ENCODE measurements at regions not wholly inside any gene's neighbourhood (a gene's known extent, or its start where the extent isn't known, plus 50 kb on each side); places are given as distances from the start of the nearest gene placed in this dataset.

DNA sequence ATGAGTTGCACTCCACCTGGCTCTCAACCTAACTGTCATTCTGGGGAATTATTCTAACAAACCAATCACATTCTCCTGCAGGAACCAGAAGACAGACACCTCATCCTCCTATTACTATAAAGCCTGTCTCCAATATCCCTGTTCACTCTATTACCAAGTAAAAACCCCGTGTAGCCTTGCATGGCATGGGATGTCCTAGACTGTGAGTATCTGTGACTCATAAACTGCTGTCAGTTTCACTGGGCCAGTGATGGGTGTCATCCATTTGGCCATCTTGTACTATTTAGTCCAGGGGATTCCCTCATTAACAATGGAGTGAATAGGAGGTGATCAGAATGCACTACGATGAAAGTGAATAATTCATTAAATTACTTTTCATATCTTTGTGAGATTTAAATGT is 608.7 kb downstream of the DNAJB9 start:
- no peak for DNase-seq

DNA sequence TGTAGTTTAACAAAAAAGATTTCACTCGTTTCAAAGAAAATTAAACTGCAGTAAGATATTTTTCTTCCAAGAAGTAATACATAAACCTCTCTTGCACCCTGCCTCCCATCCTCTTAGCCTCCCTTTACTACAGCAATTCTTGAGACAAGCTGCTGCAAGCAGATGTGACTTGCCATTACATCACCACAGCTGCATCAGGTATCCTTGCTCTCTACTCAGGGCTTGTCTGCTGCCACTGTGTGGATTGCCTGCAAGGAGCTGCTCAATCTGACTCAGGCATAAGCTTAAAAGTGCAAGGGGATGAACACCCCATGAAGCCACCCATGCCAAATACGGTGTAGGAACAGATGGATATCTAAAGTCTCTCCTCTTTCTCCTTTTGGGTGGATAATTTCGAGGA is 609.9 kb downstream of the DNAJB9 start:
- DNase-seq = no peak

GRCh38 chr7:109190766-109191398 is 621.2 kb downstream of the DNAJB9 start:
- no peak for DNase-seq

GRCh38 chr7:109206196-109206595 is 636.5 kb downstream of the DNAJB9 start:
- DNase-seq = no peak

GRCh38 chr7:109213081-109213480 is 643.4 kb downstream of the DNAJB9 start:
- DNase-seq = no peak

- no peak for DNase-seq
These were observed 645.7 kb downstream of the DNAJB9 start for GRCh38 chr7:109215341-109215740.

DNA sequence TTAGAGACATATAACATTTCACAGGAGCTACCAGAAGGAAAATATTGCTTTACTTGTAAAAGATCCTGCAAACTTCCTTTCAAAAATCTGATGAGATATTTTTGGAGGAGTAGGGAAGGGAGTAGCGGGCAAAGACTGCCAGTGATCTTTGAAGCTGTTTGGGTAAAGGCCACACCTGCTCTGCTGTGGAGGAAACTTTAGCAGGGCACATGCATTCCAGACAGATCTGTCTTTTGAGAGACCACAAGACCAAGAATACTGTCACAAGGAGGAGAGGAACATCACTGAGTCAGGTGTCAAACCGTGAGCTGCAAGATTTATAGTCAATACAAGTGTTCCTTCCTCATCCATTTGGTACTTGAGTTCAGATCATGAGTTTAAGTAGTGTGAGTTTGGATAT is 654.4 kb downstream of the DNAJB9 start:
- DNase-seq = no peak

DNA sequence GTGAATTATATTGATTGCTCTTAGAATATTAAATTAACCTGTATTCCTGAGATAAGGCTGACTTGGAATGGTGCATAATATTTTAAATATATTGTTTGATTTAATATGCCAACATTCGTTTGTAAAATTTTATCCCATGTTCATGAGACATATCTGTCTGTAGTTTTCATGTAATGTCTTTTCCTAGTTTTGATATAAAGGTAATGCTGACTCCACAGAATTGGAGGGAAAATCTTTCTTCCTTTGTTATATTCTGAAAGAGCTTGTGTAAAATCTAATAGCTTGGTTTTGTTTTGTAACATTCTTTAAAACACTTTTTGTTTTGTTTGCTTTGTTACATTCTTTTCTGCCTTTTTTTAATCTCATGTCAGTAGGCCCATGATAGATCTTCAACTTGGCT is 657.0 kb downstream of the DNAJB9 start:
- DNase-seq = no peak

- DNase-seq = no peak
These were observed 665.6 kb downstream of the DNAJB9 start for GRCh38 chr7:109235316-109235715.

DNA sequence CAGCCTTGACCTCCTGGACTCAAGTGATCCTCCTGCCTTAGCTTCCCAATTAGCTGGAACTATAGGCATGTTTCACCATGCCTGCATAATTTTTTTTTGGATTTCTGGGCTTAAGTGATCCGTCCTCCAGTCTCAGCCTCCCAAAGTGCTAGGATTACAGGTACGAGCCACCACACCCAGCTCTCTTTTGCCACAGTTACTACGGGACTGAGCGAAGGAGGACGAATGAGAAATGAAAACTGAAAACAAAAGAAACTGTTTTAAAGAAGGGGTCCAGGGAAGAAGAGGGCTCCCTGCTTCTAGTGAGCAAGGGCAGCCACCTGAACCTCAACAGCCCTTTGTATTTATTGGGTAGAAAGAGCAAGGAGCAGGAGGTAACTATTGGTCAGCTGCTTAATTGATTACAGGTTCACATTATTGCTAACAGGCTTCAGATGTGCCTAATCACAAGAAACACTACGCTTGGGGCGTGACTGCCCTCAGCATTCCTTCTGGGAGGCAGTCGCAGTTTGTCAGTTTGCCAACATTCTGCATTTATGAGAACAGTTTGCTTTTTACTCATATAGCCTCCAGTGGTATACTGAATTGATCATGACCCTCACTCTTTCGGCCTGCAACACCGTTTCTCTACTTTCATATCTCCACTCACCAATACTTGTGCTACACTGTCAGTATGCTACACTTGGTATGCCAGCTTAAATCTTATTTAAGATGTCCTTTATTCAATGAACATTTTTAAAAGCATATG is 676.8 kb downstream of the DNAJB9 start:
- DNase-seq = no peak

- DNase-seq = no peak
These were observed 687.3 kb downstream of the DNAJB9 start for GRCh38 chr7:109256762-109257560.

DNA sequence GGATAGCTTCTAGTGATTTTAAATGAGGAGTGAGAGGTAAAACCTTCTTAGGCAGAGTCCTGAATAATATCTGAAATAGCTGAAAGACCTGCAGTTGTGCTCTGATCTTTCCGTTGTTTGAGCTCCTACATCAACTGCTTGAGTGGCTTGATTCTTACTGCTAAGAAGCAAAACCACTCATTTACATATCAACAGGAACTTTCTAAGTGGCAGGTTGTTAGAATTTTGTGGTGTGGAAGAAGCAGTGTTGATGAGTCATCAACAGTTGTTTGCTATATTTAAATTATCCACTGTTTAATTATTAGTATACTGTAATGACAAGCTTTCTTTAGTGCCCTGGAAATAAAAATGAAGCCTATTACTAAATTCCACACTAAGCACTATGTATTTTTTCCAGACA is 689.5 kb downstream of the DNAJB9 start:
- DNase-seq = no peak

GRCh38 chr7:109261781-109262180 is 692.1 kb downstream of the DNAJB9 start:
- DNase-seq = no peak

GRCh38 chr7:109266610-109267009 is 696.9 kb downstream of the DNAJB9 start:
- DNase-seq = no peak

DNA sequence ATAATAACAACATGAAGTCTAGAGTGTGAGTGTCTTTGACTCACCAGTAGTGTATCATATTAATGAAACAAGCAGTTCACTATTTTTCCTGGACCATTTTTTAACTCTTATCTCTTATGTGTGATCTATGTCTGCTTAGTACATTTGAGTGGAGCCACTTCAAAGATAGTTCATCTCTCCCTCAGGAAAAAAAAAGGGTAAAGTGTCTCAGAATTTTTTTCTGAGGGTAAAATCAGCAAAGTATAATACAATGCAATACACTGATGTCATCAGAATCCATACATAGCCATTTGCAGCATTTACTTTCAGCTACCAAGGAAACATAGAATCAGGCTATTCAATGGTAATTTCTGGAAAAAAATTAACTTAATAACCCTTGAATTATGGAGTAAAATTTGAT is 706.7 kb downstream of the DNAJB9 start:
- DNase-seq = no peak

GRCh38 chr7:109282726-109283125 is 713.1 kb downstream of the DNAJB9 start:
- DNase-seq = no peak

- DNase-seq = no peak
These were observed 715.3 kb downstream of the DNAJB9 start for GRCh38 chr7:109284943-109285342.

- DNase-seq = no peak
These were observed 725.5 kb downstream of the DNAJB9 start for GRCh38 chr7:109295158-109295557.

- no peak for DNase-seq
These were observed 739.1 kb downstream of the DNAJB9 start for GRCh38 chr7:109308816-109309215.

- no peak for DNase-seq
These were observed 740.1 kb downstream of the DNAJB9 start for GRCh38 chr7:109309790-109310189.

DNA sequence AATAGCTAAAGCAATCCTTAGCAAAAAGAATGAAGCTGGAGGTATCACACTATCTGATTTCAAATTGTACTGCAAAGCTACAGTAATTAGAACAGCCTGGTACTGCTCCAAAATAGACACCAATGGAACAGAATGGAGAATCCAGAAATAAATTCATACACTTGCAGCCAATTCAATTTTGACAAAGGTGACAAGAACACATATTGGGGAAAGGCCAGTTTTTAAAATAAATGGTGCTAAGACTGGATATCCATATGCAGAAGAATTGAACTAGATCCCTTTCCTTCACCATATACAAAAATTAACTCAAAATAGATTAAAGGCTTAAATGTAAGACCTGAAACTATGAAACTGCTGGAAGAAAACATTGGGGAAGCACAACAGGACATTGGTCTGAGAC is 748.5 kb downstream of the DNAJB9 start:
- no peak for DNase-seq

GRCh38 chr7:109322833-109323232 is 753.2 kb downstream of the DNAJB9 start:
- no peak for DNase-seq

DNA sequence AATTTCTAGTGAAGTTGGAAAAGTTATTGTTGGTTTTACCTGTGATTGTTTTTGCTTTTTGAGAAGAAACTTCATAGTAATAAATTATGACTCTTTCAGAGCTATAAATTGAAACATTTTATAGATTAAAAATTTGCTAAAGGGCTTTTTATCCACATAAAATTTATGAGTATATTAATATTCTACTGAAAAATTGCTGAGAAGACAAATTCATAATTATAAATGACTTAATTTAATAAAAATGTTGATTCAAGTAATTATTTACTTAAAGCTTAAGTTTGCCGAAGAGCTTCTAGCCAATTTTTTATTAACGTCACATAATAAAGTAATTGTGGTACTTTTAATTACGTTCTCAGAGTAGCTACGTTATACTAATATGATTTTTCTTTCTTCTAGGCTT is 761.7 kb downstream of the DNAJB9 start:
- no peak for DNase-seq

GRCh38 chr7:109335951-109336350 is 766.3 kb downstream of the DNAJB9 start:
- no peak for DNase-seq

Measured in activated CD4-positive, alpha-beta T cell treated with anti-CD3 and anti-CD28 coated beads, Interleukin-2, amount 50 U/mL, for 16 hours (primary cell).